HT-29 (cell line): ENCODE measurements at regions not wholly inside any gene's neighbourhood (a gene's known extent, or its start where the extent isn't known, plus 50 kb on each side); places are given as distances from the start of the nearest gene placed in this dataset.
"Not testable (repeated sequence)": the region's sequence is repeated elsewhere in the genome, so short reads cannot be mapped to it uniquely, and the experiment has no call there.

Experiments
- DNase-seq: peaks from one replicate; pipeline ENCODE4 v3.0.0-alpha.2; 2015; ENCODE audit warnings: low spot score

GRCh38 chrX:39039890-39040289 is 238.6 kb downstream of the MID1IP1 start:
- DNase-seq, result no peak

- no peak for DNase-seq
These were observed 242.7 kb downstream of the MID1IP1 start for GRCh38 chrX:39043838-39044550.

- DNase-seq, result no peak
These were observed 245.9 kb downstream of the MID1IP1 start for GRCh38 chrX:39047174-39047573.

GRCh38 chrX:39049975-39050374 is 248.7 kb downstream of the MID1IP1 start:
- DNase-seq, result no peak

GRCh38 chrX:39050427-39050826 is 249.2 kb downstream of the MID1IP1 start:
- no peak for DNase-seq

- DNase-seq, result no peak
These were observed 251.5 kb downstream of the MID1IP1 start for GRCh38 chrX:39052751-39053150.

DNA sequence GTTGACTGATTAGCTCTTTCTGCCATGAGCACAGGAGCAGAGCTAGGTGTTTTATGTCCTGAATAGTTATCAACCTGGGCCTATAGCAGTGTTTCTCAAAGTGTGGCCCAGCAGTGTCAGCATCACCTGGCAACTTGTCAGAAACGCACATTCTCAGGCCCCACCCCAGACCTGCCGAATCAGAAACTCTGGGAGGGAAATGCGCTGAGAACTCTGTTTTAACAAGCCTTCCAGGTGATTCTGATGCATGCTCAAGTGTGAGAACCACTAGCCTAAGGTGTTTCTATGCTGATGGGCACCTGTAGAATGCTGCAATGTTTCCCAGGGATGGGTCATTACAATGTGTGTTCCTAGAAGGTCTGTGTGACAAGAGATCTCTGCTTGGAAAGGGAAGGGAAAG is 257.5 kb downstream of the MID1IP1 start:
- no peak for DNase-seq

DNA sequence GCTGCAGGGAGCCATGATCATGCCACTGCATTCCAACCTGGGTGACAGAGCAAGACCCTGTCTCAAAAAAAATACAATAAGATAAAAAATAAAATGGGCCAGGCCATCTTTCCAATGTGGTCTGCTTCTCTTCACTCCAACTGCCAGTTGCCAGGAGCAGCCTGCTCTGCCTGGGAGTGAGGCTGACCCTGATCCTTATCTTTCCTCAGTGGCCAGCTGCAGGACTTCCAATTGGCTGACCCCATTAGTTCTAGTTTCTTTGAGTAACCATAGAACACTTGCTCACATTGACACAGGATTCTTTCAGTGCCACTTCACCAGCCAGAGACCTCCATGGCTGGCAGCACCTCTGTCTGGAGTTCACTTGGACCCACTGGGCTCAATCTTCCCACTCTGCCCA is 258.6 kb downstream of the MID1IP1 start:
- no peak for DNase-seq

DNA sequence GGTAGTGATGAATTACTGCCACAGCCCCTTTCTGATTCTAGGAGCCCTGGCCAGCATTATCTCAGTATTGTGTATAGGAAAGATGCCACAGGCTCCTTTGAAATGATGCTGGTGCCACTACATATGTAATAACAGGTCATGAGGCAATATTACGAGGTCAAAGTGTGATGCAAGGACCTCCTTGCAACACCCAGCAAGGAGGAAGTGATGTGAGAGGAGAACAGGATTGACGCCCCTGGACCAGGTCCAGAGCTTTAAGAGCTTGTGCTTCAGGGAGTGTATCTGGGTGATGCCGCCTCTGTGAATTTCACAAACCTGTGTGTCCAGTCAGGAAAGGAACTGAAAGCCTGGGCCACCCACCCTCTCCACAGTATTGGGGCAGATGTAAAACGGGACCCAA is 261.8 kb downstream of the MID1IP1 start:
- no peak for DNase-seq

GRCh38 chrX:39063702-39064101 is 262.4 kb downstream of the MID1IP1 start:
- no peak for DNase-seq

GRCh38 chrX:39065051-39065871 is 264.0 kb downstream of the MID1IP1 start:
- DNase-seq, result no peak

- DNase-seq, result no peak
These were observed 266.6 kb downstream of the MID1IP1 start for GRCh38 chrX:39067866-39068265.

GRCh38 chrX:39068634-39069033 is 267.4 kb downstream of the MID1IP1 start:
- DNase-seq, result not testable (repeated sequence)

DNA sequence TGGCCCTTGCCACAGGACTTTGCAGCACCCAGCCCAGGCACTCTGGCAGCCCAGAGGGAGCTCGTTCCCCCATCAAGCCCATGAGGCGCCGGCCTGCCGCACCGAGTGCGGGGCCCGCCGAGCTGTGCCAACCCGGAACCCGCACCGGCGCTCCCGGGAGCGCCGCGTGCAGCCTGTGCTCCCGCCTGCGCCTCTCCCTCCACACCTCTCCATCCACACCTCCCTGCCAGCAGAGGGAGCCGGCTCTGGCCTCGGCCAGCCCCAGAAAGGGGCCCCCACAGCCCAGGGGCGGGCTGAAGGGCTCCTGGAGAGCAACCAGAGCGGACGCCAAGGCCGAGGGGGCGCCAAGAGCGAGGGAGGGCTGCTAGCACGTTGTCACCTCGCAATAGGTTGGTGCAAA is 268.8 kb downstream of the MID1IP1 start:
- no peak for DNase-seq

DNA sequence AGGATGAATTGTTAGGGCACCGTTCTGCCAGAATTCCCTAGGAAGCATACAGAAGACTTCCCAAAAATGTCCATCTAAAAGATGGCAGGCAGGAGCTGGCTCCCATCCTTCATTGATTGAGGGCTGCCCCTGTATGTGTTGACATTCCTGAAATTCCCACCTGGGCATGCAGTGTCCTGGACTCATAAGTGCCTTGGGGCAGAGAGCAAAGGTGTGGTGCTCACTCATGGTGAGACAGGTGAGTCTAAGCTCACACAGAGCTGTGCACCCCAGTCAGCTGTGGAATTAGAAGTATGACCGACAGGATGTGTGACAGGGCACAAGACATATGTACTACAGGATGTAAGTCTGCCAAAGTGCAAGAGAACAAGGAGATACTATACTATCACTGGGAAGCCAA is 271.9 kb downstream of the MID1IP1 start:
- no peak for DNase-seq

DNA sequence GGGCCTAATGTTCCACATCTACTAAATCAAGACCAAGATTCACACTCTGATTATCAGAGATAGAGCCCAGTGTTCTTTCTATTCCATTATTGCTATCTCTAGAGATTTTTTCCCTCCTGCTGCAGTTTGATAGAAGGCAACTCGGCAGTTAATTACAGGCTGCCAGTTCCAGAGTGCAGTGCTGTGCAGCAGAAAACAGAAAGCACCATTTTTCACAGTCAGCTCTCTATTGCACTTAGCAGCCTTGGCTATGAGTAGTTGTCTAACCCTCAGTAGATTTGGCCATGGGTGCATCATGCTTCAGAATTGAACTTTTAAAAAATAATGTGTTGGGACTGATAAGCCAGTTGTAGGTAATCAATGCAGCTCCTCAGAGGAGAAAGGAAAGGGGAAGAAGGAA is 295.3 kb downstream of the MID1IP1 start:
- no peak for DNase-seq

DNA sequence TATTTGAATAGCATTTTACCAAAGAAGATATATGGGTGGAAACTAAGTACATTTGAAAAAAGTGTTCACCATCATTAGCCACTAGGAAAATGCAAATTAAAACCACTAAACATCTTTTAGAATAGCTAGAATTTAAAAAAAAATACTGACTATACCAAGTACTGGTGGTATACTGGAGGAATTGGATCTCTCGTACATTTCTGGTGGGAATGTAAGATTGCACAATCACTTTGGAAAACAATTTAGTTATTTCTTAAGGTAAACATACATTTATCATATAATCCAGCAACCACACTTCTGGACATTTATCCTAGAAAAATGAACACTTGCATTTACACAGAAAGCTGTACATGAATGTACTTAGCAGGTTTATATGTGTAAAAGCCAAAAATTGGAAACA is 303.5 kb downstream of the MID1IP1 start:
- DNase-seq, result no peak

- DNase-seq, result no peak
These were observed 310.9 kb downstream of the MID1IP1 start for GRCh38 chrX:39112143-39112542.

- DNase-seq, result no peak
These were observed 313.9 kb downstream of the MID1IP1 start for GRCh38 chrX:39115166-39115565.

GRCh38 chrX:39117101-39117500 is 315.8 kb downstream of the MID1IP1 start:
- DNase-seq, result no peak

DNA sequence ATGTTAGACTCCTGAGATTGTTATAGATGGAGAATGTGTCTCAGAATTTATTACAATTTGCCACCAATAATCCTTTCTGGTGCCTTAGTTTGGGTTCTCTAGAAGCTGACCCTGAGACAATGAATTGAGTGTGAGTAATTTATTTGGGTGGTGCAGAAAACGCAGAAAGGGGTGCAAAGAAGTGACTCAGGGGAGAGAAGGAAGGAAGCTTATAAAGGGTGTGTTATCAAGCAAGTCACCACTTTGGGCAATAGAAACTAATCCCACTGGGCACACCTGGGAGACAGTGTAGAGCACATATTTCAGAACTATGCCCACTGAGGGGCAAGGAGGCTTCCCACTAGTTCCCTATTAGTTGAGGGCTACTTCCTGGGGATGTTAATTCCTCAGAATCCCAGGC is 320.6 kb downstream of the MID1IP1 start:
- DNase-seq, result no peak

DNA sequence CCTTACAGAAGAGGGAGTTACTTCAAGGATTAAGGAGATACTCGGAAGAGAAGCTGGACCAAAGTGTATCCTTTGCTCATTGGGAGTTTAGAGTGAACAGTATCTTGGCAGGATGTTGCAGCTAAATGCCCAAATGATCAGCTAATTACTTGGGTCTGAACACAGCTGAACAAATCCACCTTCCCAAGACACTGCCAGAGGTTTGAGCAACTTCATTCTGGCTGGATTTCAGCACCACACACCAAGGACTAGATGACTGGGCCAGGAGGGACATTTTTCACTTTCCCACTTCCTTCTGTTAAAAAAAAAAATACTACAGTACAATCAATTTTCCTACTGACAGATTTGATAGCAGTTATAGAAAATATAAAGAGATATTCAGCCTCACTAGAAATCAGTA is 324.6 kb downstream of the MID1IP1 start:
- DNase-seq, result no peak

DNA sequence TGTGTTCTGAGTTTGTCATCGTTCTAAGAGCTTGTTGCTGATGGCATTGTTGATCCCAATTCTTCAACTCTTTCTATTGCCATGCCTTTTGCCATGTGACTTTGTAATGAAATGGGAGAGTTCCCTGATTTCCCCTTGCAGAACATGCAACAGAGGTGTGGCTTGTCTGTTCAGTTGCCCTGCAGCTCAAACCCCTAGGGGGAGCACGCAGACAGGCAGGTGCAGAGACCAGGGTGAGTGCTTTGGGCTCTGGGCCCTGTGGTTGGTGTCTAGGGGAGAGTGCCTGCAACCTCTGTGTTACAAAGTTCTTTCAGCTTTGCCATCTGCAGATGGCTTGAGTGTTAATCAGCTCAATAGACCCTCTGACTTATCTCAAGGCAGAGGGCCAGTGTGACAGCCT is 332.7 kb downstream of the MID1IP1 start:
- peak; percentile 40 for DNase-seq
